Fibroblast of the aortic adventitia (primary cell): ENCODE measurements at regions not wholly inside any gene's neighbourhood (a gene's known extent, or its start where the extent isn't known, plus 50 kb on each side); places are given as distances from the start of the nearest gene placed in this dataset.

Experiments
- DNase-seq: peaks from one replicate; pipeline ENCODE4 v3.0.0-alpha.2; 2010; ENCODE audit warnings: low read depth
- H3K4me3 ChIP-seq: 2 replicates; pipeline ENCODE4 v1.5.1; 2011; ENCODE audit warnings: low read depth, mild to moderate bottlenecking, control low read depth, low read length, moderate library complexity
- CTCF ChIP-seq: IDR thresholded peaks from 2 replicates; pipeline ENCODE4 v1.5.1; 2011; ENCODE audit warnings: mild to moderate bottlenecking, low read length, control low read depth, inconsistent platforms; ENCODE audit not compliant: insufficient read depth

GRCh38 chr17:14756479-14756878 is 455.6 kb downstream of the HS3ST3B1 start:
- no peak for DNase-seq
- no peak overlapping the region for H3K4me3 ChIP-seq
- TF ChIP-seq CTCF = no peak

GRCh38 chr17:14755002-14755401 is 454.1 kb downstream of the HS3ST3B1 start:
- no peak overlapping the region for H3K4me3 ChIP-seq
- DNase-seq = no peak
- TF ChIP-seq CTCF = no peak

GRCh38 chr17:14753383-14753782 is 452.5 kb downstream of the HS3ST3B1 start:
- no peak for DNase-seq
- no peak for TF ChIP-seq CTCF
- H3K4me3 ChIP-seq = no peak overlapping the region

- TF ChIP-seq CTCF = no peak
- no peak for DNase-seq
- H3K4me3 ChIP-seq = no peak overlapping the region
These were observed 451.1 kb downstream of the HS3ST3B1 start for GRCh38 chr17:14752011-14752410.

- H3K4me3 ChIP-seq = no peak overlapping the region
- DNase-seq = no peak
- no peak for TF ChIP-seq CTCF
These were observed 450.0 kb downstream of the HS3ST3B1 start for GRCh38 chr17:14750866-14751265.

GRCh38 chr17:14749269-14749668 is 448.4 kb downstream of the HS3ST3B1 start:
- no peak for TF ChIP-seq CTCF
- DNase-seq = no peak
- no peak overlapping the region for H3K4me3 ChIP-seq

GRCh38 chr17:14748036-14748710 is 447.3 kb downstream of the HS3ST3B1 start:
- H3K4me3 ChIP-seq = no peak overlapping the region
- TF ChIP-seq CTCF = no peak
- no peak for DNase-seq
